GM12872 (cell line): ENCODE measurements at regions not wholly inside any gene's neighbourhood (a gene's known extent, or its start where the extent isn't known, plus 50 kb on each side); places are given as distances from the start of the nearest gene placed in this dataset.

Source experiments
- CTCF ChIP-seq: IDR thresholded peaks from 3 replicates; pipeline ENCODE4 v1.5.1; 2011; ENCODE audit warnings: low read depth, mild to moderate bottlenecking, low read length, moderate library complexity; ENCODE audit not compliant: insufficient read depth

GRCh38 chr4:188554413-188554812 is 415.2 kb downstream of the TRIML1 start:
- TF ChIP-seq CTCF: no peak

- TF ChIP-seq CTCF: no peak
Measured at GRCh38 chr4:188573104-188573503, 433.9 kb downstream of the TRIML1 start.

GRCh38 chr4:188578657-188579056 is 439.4 kb downstream of the TRIML1 start:
- TF ChIP-seq CTCF: no peak

- TF ChIP-seq CTCF: no peak
Measured at GRCh38 chr4:188596021-188596420, 456.8 kb downstream of the TRIML1 start.

- no peak for TF ChIP-seq CTCF
Measured at GRCh38 chr4:188603646-188604045, 464.4 kb downstream of the TRIML1 start.

- TF ChIP-seq CTCF: no peak
Measured at GRCh38 chr4:188606635-188607034, 467.4 kb downstream of the TRIML1 start.

- TF ChIP-seq CTCF: no peak
Measured at GRCh38 chr4:188611143-188611542, 471.9 kb downstream of the TRIML1 start.

GRCh38 chr4:188612659-188613058 is 473.4 kb downstream of the TRIML1 start:
- TF ChIP-seq CTCF: no peak
